ACC112 (cell line): ENCODE measurements at regions not wholly inside any gene's neighbourhood (a gene's known extent, or its start where the extent isn't known, plus 50 kb on each side); places are given as distances from the start of the nearest gene placed in this dataset.

Source experiments
- H2AFZ ChIP-seq: fragments of 200-600 bp; sonication (generic); one replicate; pipeline ENCODE4 v1.6.0; 2017; ENCODE audit warnings: antibody characterized with exemption, low read length; ENCODE audit not compliant: unreplicated experiment
- H3K27ac ChIP-seq: fragments of 200-600 bp; sonication (generic); 2 replicates; pipeline ENCODE4 v1.5.1; 2014; ENCODE audit warnings: low read depth, mild to moderate bottlenecking, antibody characterized with exemption, low read length, moderate library complexity
- H3K27me3 ChIP-seq: fragments of 200-600 bp; sonication (generic); 2 replicates; pipeline ENCODE4 v1.6.1; 2014; ENCODE audit warnings: mild to moderate bottlenecking, antibody characterized with exemption, low read length, moderate library complexity, mixed read lengths; ENCODE audit not compliant: insufficient read depth
- H3K36me3 ChIP-seq: fragments of 200-600 bp; sonication (generic); 2 replicates; pipeline ENCODE4 v1.6.1; 2016; ENCODE audit warnings: mild to moderate bottlenecking, antibody characterized with exemption, low read length, moderate library complexity, mixed read lengths; ENCODE audit not compliant: insufficient read depth
- H3K4me1 ChIP-seq: fragments of 200-600 bp; sonication (generic); one replicate; pipeline ENCODE4 v1.6.1; 2016; ENCODE audit warnings: low read length, mixed read lengths; ENCODE audit not compliant: insufficient read depth, unreplicated experiment, control insufficient read depth
- H3K4me3 ChIP-seq: fragments of 200-600 bp; sonication (generic); 2 replicates; pipeline ENCODE4 v1.5.1; 2014; ENCODE audit warnings: mild to moderate bottlenecking, low read depth, low read length
- H3K79me2 ChIP-seq: fragments of 200-600 bp; sonication (generic); one replicate; pipeline ENCODE4 v1.6.0; 2016; ENCODE audit warnings: low read length; ENCODE audit not compliant: control insufficient read depth, unreplicated experiment, insufficient read depth

GRCh38 chr1:229031481-229032341, 239.2 kb upstream of the RAB4A start:
- H3K4me1 ChIP-seq, result peaks cover 22% of the 10 kb centered on the region
- H2AFZ ChIP-seq, result no peak overlapping the region
- no peak overlapping the region for H3K4me3 ChIP-seq
- H3K27me3 ChIP-seq, result peaks cover 32% of the 10 kb centered on the region
- no peak overlapping the region for H3K27ac ChIP-seq
- H3K79me2 ChIP-seq, result no peaks in the 10 kb centered on the region
- no peaks in the 10 kb centered on the region for H3K36me3 ChIP-seq

GRCh38 chr1:229032375-229032774, 238.5 kb upstream of the RAB4A start:
- Histone ChIP-seq H2AFZ (no peak overlapping the region), H3K27me3 (peaks cover 39% of the 10 kb centered on the region), H3K36me3 (no peaks in the 10 kb centered on the region), H3K4me1 (peaks cover 18% of the 10 kb centered on the region), H3K79me2 (no peaks in the 10 kb centered on the region), H3K4me3 (no peak overlapping the region), H3K27ac (no peak overlapping the region)

- Histone ChIP-seq H3K4me3 (no peak overlapping the region), H2AFZ (no peak overlapping the region), H3K36me3 (no peaks in the 10 kb centered on the region), H3K79me2 (no peaks in the 10 kb centered on the region), H3K27ac (no peak overlapping the region), H3K27me3 (peaks cover 50% of the 10 kb centered on the region), H3K4me1 (peaks cover 8% of the 10 kb centered on the region)
Measured at GRCh38 chr1:229033480-229033879, 237.4 kb upstream of the RAB4A start.

GRCh38 chr1:229034342-229034741, 236.6 kb upstream of the RAB4A start:
- Histone ChIP-seq H3K79me2 (no peaks in the 10 kb centered on the region), H3K36me3 (no peaks in the 10 kb centered on the region), H3K27me3 (peaks cover 59% of the 10 kb centered on the region), H3K4me1 (peaks cover 7% of the 10 kb centered on the region), H3K27ac (no peak overlapping the region), H3K4me3 (no peak overlapping the region), H2AFZ (no peak overlapping the region)

GRCh38 chr1:229035054-229035747, 235.7 kb upstream of the RAB4A start:
- no peak overlapping the region for H3K27ac ChIP-seq
- H3K79me2 ChIP-seq, result no peaks in the 10 kb centered on the region
- peaks cover 7% of the 10 kb centered on the region for H3K4me1 ChIP-seq
- no peaks in the 10 kb centered on the region for H3K36me3 ChIP-seq
- H3K27me3 ChIP-seq, result peaks cover 67% of the 10 kb centered on the region
- no peak overlapping the region for H3K4me3 ChIP-seq
- H2AFZ ChIP-seq, result no peak overlapping the region

- H3K27ac ChIP-seq, result no peak overlapping the region
- H3K79me2 ChIP-seq, result no peaks in the 10 kb centered on the region
- no peak overlapping the region for H2AFZ ChIP-seq
- no peak overlapping the region for H3K4me3 ChIP-seq
- peaks cover 72% of the 10 kb centered on the region for H3K27me3 ChIP-seq
- peaks cover 7% of the 10 kb centered on the region for H3K4me1 ChIP-seq
- H3K36me3 ChIP-seq, result no peaks in the 10 kb centered on the region
Measured at GRCh38 chr1:229035748-229036082, 235.2 kb upstream of the RAB4A start.

- peaks cover 90% of the 10 kb centered on the region for H3K27me3 ChIP-seq
- no peak overlapping the region for H3K4me3 ChIP-seq
- H2AFZ ChIP-seq, result no peak overlapping the region
- no peaks in the 10 kb centered on the region for H3K36me3 ChIP-seq
- H3K27ac ChIP-seq, result no peak overlapping the region
- no peaks in the 10 kb centered on the region for H3K79me2 ChIP-seq
- no peaks in the 10 kb centered on the region for H3K4me1 ChIP-seq
Measured at GRCh38 chr1:229037806-229038405, 233.0 kb upstream of the RAB4A start.

- H3K4me3 ChIP-seq, result no peak overlapping the region
- H3K27ac ChIP-seq, result no peak overlapping the region
- no peaks in the 10 kb centered on the region for H3K36me3 ChIP-seq
- no peaks in the 10 kb centered on the region for H3K4me1 ChIP-seq
- no peaks in the 10 kb centered on the region for H3K79me2 ChIP-seq
- peaks cover 93% of the 10 kb centered on the region for H3K27me3 ChIP-seq
- H2AFZ ChIP-seq, result no peak overlapping the region
Measured at GRCh38 chr1:229040630-229041358, 230.1 kb upstream of the RAB4A start.

- H2AFZ ChIP-seq, result no peak overlapping the region
- H3K4me1 ChIP-seq, result no peaks in the 10 kb centered on the region
- peaks cover 92% of the 10 kb centered on the region for H3K27me3 ChIP-seq
- H3K79me2 ChIP-seq, result no peaks in the 10 kb centered on the region
- no peaks in the 10 kb centered on the region for H3K36me3 ChIP-seq
- H3K27ac ChIP-seq, result no peak overlapping the region
- H3K4me3 ChIP-seq, result no peak overlapping the region
Measured at GRCh38 chr1:229041946-229042345, 229.0 kb upstream of the RAB4A start.

GRCh38 chr1:229042482-229042881, 228.4 kb upstream of the RAB4A start:
- no peaks in the 10 kb centered on the region for H3K4me1 ChIP-seq
- H3K27ac ChIP-seq, result no peak overlapping the region
- H3K79me2 ChIP-seq, result no peaks in the 10 kb centered on the region
- no peak overlapping the region for H2AFZ ChIP-seq
- H3K27me3 ChIP-seq, result peaks cover 92% of the 10 kb centered on the region
- no peak overlapping the region for H3K4me3 ChIP-seq
- no peaks in the 10 kb centered on the region for H3K36me3 ChIP-seq
